CD4-positive, alpha-beta memory T cell (primary cell): ENCODE measurements at regions not wholly inside any gene's neighbourhood (a gene's known extent, or its start where the extent isn't known, plus 50 kb on each side); places are given as distances from the start of the nearest gene placed in this dataset.
A peak's percentile ranks its signal among the peaks of the same experiment; 100 is the strongest.

Experiments used
- CTCF ChIA-PET: fragments of 350-600 bp; sonication (Branson Sonifier 250); formaldehyde crosslinking; loops from one replicate; lab custom pipeline; 2021; ENCODE audit warnings: inconsistent platforms; ENCODE audit not compliant: partially characterized antibody; lab: Charles Lee
- POLR2A ChIA-PET: fragments of 350-600 bp; sonication (Branson Sonifier 250); formaldehyde crosslinking; loops from one replicate; lab custom pipeline; 2021; ENCODE audit not compliant: partially characterized antibody; lab: Charles Lee
- DNase-seq, 5 donors: peaks; one replicate each; pipeline versions ENCODE4 v3.0.0 to v3.0.0-alpha.2; 2020 to 2022; ENCODE audit warnings: mixed read lengths in 1 of 5
- H3K27ac ChIP-seq: one replicate; pipeline ENCODE4 v1.7.0; 2013; ENCODE audit warnings: low read depth, low read length
- H3K27me3 ChIP-seq: 2 replicates; pipeline ENCODE4 v1.7.0; 2013; ENCODE audit warnings: mild to moderate bottlenecking, low read length, moderate library complexity; ENCODE audit not compliant: insufficient read depth
- H3K36me3 ChIP-seq: 2 replicates; pipeline ENCODE4 v1.7.0; 2013; ENCODE audit warnings: mild to moderate bottlenecking, low read length, moderate library complexity; ENCODE audit not compliant: insufficient read depth
- H3K4me1 ChIP-seq: 2 replicates; pipeline ENCODE4 v1.7.0; 2013; ENCODE audit warnings: mild to moderate bottlenecking, low read length, moderate library complexity; ENCODE audit not compliant: insufficient read depth
- H3K4me3 ChIP-seq, 2 donors: one replicate each; pipeline ENCODE4 v1.7.0; 2013; ENCODE audit warnings: low read length in 2 of 2, mild to moderate bottlenecking in 1 of 2
- H3K9me3 ChIP-seq, 2 donors: one replicate each; pipeline ENCODE4 v1.7.0; 2013; ENCODE audit warnings: low read length in 2 of 2, control low read depth in 1 of 2; ENCODE audit not compliant: control insufficient read depth in 1 of 2
- H3K27ac Mint-ChIP-seq, 7 donors: one replicate each; pipeline ENCODE4 v1.8.0; 2020 to 2021; ENCODE audit warnings: mixed read lengths in 7 of 7, mild to moderate bottlenecking in 6 of 7, inconsistent platforms in 3 of 7, moderate library complexity in 3 of 7
- H3K27me3 Mint-ChIP-seq, 2 donors: one replicate each; pipeline ENCODE4 v1.8.0; 2020 to 2021; ENCODE audit warnings: mixed read lengths in 2 of 2
- H3K36me3 Mint-ChIP-seq, 2 donors: one replicate each; pipeline ENCODE4 v1.8.0; 2020 to 2021; ENCODE audit warnings: mixed read lengths in 2 of 2, inconsistent platforms in 1 of 2, mild to moderate bottlenecking in 1 of 2
- H3K4me1 Mint-ChIP-seq, 4 donors: one replicate each; pipeline ENCODE4 v1.8.0; 2020 to 2021; ENCODE audit warnings: mixed read lengths in 4 of 4, mild to moderate bottlenecking in 1 of 4
- H3K4me3 Mint-ChIP-seq, 8 donors: one replicate each; pipeline ENCODE4 v1.8.0; 2020 to 2021; ENCODE audit warnings: mixed read lengths in 8 of 8, mild to moderate bottlenecking in 7 of 8, moderate library complexity in 6 of 8, inconsistent platforms in 3 of 8
- H3K9me3 Mint-ChIP-seq, 8 donors: one replicate each; pipeline ENCODE4 v1.8.0; 2020 to 2021; ENCODE audit warnings: mixed read lengths in 8 of 8, mild to moderate bottlenecking in 5 of 8, inconsistent platforms in 3 of 8, moderate library complexity in 1 of 8
- intact Hi-C: fragments of 100-400 bp; cut with micrococcal nuclease; formaldehyde crosslinking; loops from one replicate; pipeline ENCODE4 v1.15.1; 2023

DNA sequence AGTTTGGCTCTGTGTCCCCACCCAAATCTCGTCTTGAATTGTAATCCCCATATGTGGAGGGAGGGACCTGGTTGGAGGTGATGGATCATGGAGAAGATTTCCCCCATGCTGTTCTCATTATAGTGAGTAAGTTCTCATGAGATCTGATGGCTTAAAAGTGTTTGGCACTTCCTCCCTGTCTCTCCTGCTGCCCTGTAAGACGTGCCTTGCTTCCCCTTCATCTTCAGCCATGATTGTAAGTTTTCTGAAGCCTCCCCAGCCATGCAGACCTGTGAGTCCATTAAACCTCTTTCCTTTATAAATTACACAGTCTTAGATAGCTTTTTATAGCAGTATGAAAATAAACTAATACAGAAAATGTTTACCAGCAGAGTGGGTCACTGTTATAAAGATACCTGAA is 577.6 kb downstream of the UTRN start:
- POLR2A ChIA-PET = no interaction called here
- peaks cover 0 to 36% (median 26%) of the 10 kb centered on the region in 8 donors for H3K9me3 Mint-ChIP-seq
- Histone ChIP-seq H3K27ac (no peak overlapping the region), H3K4me1 (no peaks in the 10 kb centered on the region), H3K27me3 (no peaks in the 10 kb centered on the region), H3K9me3 (no peaks in the 10 kb centered on the region), H3K4me3 (no peak overlapping the region), H3K36me3 (no peaks in the 10 kb centered on the region)
- no peak for DNase-seq
- H3K27ac Mint-ChIP-seq = no peak overlapping the region
- H3K27me3 Mint-ChIP-seq = peaks cover 9 to 17% of the 10 kb centered on the region in 2 donors
- no peak overlapping the region for H3K4me3 Mint-ChIP-seq
- intact Hi-C loops = no loop called here
- peaks cover 0 to 12% of the 10 kb centered on the region in 2 donors for H3K36me3 Mint-ChIP-seq
- CTCF ChIA-PET = no interaction called here
- H3K4me1 Mint-ChIP-seq = peaks cover 0 to 7% (median 5%) of the 10 kb centered on the region in 4 donors

DNA sequence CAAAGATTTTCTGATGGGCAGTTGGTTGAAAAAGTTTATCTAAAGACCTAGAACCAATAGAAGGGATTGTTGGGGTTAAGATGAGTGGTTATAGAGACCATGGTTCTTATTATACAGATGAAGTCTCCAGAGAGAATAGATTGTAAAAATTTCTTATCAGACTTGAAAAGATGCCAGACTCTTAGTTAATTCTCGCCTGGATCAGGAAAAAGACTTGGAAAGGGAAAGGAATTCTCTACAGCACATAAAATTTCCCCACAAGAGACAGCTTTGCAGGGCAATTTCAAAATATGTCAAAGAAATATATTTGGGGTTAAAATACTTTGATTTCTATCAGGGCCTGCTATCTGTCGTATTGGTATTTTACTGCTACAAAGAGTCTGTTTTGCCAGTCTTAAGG is 582.6 kb downstream of the UTRN start:
- ChIA-PET CTCF (no interaction called here), POLR2A (no interaction called here)
- Histone ChIP-seq H3K27ac (no peak overlapping the region), H3K36me3 (no peaks in the 10 kb centered on the region), H3K27me3 (no peaks in the 10 kb centered on the region), H3K4me3 (no peak overlapping the region), H3K9me3 (no peaks in the 10 kb centered on the region), H3K4me1 (no peaks in the 10 kb centered on the region)
- intact Hi-C loops = no loop called here
- H3K36me3 Mint-ChIP-seq = peaks cover 0 to 12% of the 10 kb centered on the region in 2 donors
- peak overlapping the region in 2 of 8 donors; percentile 29 to 65 for H3K4me3 Mint-ChIP-seq
- no peak overlapping the region for H3K27ac Mint-ChIP-seq
- H3K27me3 Mint-ChIP-seq = peaks cover 9 to 10% of the 10 kb centered on the region in 2 donors
- peaks cover 0 to 7% (median 5%) of the 10 kb centered on the region in 4 donors for H3K4me1 Mint-ChIP-seq
- peaks cover 0 to 28% (median 21%) of the 10 kb centered on the region in 8 donors for H3K9me3 Mint-ChIP-seq
- DNase-seq = no peak

DNA sequence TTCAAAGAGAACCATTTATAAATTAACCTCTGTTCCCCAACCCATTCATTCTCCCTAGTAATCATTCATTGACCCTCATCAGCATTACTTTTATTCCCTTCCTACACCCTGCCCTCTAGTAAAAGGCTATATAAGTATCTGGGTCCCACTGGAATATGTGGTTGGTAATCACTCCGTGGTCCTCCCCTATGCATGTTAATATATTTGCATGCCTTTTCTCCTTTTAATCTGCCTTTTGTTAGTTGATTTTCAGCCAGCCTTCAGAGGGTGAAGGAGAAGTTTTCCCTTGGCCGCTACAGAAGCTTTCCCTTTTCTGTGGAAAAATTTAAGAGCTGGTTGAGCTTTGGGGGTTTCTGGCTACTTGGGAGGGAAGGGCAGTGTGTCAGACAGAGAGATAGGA is 585.6 kb downstream of the UTRN start:
- Histone ChIP-seq H3K9me3 (no peaks in the 10 kb centered on the region), H3K36me3 (no peaks in the 10 kb centered on the region), H3K27me3 (no peaks in the 10 kb centered on the region), H3K4me3 (no peak overlapping the region), H3K4me1 (no peaks in the 10 kb centered on the region), H3K27ac (no peak overlapping the region)
- Mint-ChIP-seq H3K4me3 (no peak overlapping the region), H3K27ac (no peak overlapping the region), H3K4me1 (peaks cover 0 to 7% (median 5%) of the 10 kb centered on the region in 4 donors), H3K36me3 (peaks cover 0 to 2% of the 10 kb centered on the region in 2 donors), H3K27me3 (peaks cover 1 to 7% of the 10 kb centered on the region in 2 donors), H3K9me3 (peaks cover 0 to 7% (median 2%) of the 10 kb centered on the region in 8 donors)
- DNase-seq = no peak
- intact Hi-C loops = no loop called here
- ChIA-PET CTCF (no interaction called here), POLR2A (no interaction called here)

- peaks cover 0 to 5% (median 0%) of the 10 kb centered on the region in 8 donors for H3K9me3 Mint-ChIP-seq
- no peak overlapping the region for H3K4me3 ChIP-seq
- H3K4me1 ChIP-seq = no peaks in the 10 kb centered on the region
- H3K4me3 Mint-ChIP-seq = no peak overlapping the region
- no peaks in the 10 kb centered on the region for H3K9me3 ChIP-seq
- H3K4me1 Mint-ChIP-seq = peaks cover 0 to 2% (median 0%) of the 10 kb centered on the region in 4 donors
- ChIA-PET POLR2A (no interaction called here), CTCF (no interaction called here)
- H3K27ac ChIP-seq = no peak overlapping the region
- H3K36me3 Mint-ChIP-seq = no peaks in the 10 kb centered on the region
- DNase-seq = no peak
- H3K27me3 ChIP-seq = no peaks in the 10 kb centered on the region
- peaks cover 5 to 13% of the 10 kb centered on the region in 2 donors for H3K27me3 Mint-ChIP-seq
- no peaks in the 10 kb centered on the region for H3K36me3 ChIP-seq
- H3K27ac Mint-ChIP-seq = no peak overlapping the region
- intact Hi-C loops = no loop called here
Observed at GRCh38 chr6:144873623-144874378, 588.7 kb downstream of the UTRN start.

DNA sequence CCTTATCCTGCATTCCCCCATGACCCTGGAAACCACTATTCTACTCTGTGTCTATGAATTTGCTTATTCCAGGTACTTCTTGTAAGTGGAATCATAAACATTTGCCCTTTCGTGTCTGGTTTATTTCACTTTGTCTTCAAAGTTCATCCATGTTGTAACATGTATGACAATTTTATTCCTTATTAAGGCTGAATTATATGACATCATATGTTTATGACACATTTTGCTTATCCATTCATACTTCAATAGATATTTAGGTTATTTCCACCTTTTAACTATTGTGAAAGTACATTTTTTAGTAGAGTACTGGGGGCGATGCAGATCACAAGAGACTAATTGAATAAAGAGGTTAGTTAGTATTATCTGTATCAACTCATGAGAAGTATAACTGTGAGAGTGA is 591.6 kb downstream of the UTRN start:
- intact Hi-C loops = no loop called here
- H3K27ac Mint-ChIP-seq = no peak overlapping the region
- Histone ChIP-seq H3K4me1 (no peaks in the 10 kb centered on the region), H3K27me3 (no peaks in the 10 kb centered on the region), H3K9me3 (no peaks in the 10 kb centered on the region), H3K36me3 (no peaks in the 10 kb centered on the region), H3K27ac (no peak overlapping the region), H3K4me3 (no peak overlapping the region)
- peaks cover 14 to 19% of the 10 kb centered on the region in 2 donors for H3K27me3 Mint-ChIP-seq
- no peaks in the 10 kb centered on the region for H3K36me3 Mint-ChIP-seq
- no peak for DNase-seq
- H3K4me3 Mint-ChIP-seq = no peak overlapping the region
- H3K4me1 Mint-ChIP-seq = peaks cover 0 to 2% (median 0%) of the 10 kb centered on the region in 4 donors
- peaks cover 0 to 5% (median 0%) of the 10 kb centered on the region in 8 donors for H3K9me3 Mint-ChIP-seq
- ChIA-PET POLR2A (no interaction called here), CTCF (no interaction called here)

DNA sequence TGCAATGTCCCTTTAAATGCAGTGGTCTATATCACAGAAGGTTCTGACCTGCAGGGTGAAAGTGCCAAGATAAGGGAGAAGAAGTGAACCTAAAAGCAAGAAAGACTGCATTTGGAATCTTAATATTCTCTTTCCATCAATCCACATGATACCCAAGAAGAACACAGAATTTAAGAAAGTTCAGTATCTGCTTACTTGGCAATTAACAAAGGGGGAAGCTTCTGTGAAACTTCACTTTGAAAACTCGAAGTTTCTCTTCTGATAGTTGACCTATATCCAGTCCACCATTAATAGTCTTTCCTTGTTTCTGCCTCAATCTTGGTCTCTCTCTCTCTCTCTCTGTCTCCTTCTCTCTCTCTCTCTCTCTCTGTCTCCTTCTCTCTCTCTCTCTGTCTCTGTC is 592.0 kb downstream of the UTRN start:
- Histone ChIP-seq H3K9me3 (no peaks in the 10 kb centered on the region), H3K4me3 (no peak overlapping the region), H3K36me3 (no peaks in the 10 kb centered on the region), H3K4me1 (no peaks in the 10 kb centered on the region), H3K27ac (no peak overlapping the region), H3K27me3 (no peaks in the 10 kb centered on the region)
- H3K36me3 Mint-ChIP-seq = no peaks in the 10 kb centered on the region
- H3K9me3 Mint-ChIP-seq = peaks cover 0 to 5% (median 0%) of the 10 kb centered on the region in 8 donors
- peaks cover 0 to 2% (median 0%) of the 10 kb centered on the region in 4 donors for H3K4me1 Mint-ChIP-seq
- no peak overlapping the region for H3K4me3 Mint-ChIP-seq
- no peak overlapping the region for H3K27ac Mint-ChIP-seq
- intact Hi-C loops = no loop called here
- DNase-seq = no peak
- POLR2A ChIA-PET = no interaction called here
- peaks cover 14 to 19% of the 10 kb centered on the region in 2 donors for H3K27me3 Mint-ChIP-seq
- CTCF ChIA-PET = no interaction called here

DNA sequence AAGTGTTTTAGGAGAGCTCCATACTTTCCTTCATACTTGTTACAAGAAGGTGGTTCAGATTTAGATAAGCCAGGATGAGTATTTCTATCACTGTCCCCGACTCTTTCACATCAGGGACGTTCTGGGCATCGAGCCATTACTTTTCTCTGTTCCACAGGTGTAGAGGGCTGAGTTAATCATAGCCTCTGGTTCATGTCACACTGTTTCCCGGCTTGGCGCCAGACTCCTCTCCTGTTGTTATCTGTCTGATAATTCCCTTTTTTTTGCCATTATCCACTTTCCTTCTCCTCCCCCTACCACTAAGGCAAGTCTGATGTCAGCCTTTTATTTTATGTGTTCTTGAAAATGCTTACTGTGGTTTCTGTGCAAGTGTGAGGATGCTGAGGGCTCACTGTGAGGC is 593.4 kb downstream of the UTRN start:
- H3K4me1 ChIP-seq = no peaks in the 10 kb centered on the region
- DNase-seq = no peak
- Mint-ChIP-seq H3K4me3 (no peak overlapping the region), H3K4me1 (peaks cover 0 to 2% (median 0%) of the 10 kb centered on the region in 4 donors), H3K9me3 (peaks cover 0 to 5% (median 0%) of the 10 kb centered on the region in 8 donors), H3K36me3 (no peaks in the 10 kb centered on the region), H3K27me3 (peaks cover 14 to 16% of the 10 kb centered on the region in 2 donors), H3K27ac (no peak overlapping the region)
- intact Hi-C loops = no loop called here
- POLR2A ChIA-PET = no interaction called here
- H3K4me3 ChIP-seq = no peak overlapping the region
- no peaks in the 10 kb centered on the region for H3K9me3 ChIP-seq
- no peak overlapping the region for H3K27ac ChIP-seq
- H3K27me3 ChIP-seq = no peaks in the 10 kb centered on the region
- H3K36me3 ChIP-seq = no peaks in the 10 kb centered on the region
- CTCF ChIA-PET = no interaction called here
